Panc1 (cell line): ENCODE measurements at regions not wholly inside any gene's neighbourhood (a gene's known extent, or its start where the extent isn't known, plus 50 kb on each side); places are given as distances from the start of the nearest gene placed in this dataset.

Experiments
- ATAC-seq: fragments of 200-7000 bp; cut with Tn5 transposase; 2 replicates; pipeline ENCODE4 v1.9.1; 2020; ENCODE audit warnings: mild to moderate bottlenecking, moderate library complexity
- BruUV-seq: library from RNA; stranded (reverse); fragments of 400-500 nt; replicated peaks from 2 replicates; lab custom pipeline; 2021; lab: Mats Ljungman, UMichigan
- CTCF ChIA-PET: fragments of 300-600 bp; sonication (Branson Sonifier 250); formaldehyde crosslinking; loops from one replicate; lab custom pipeline; 2022; ENCODE audit warnings: antibody characterized with exemption; lab: Charles Lee
- POLR2A ChIA-PET: fragments of 300-600 bp; sonication (Branson Sonifier 250); formaldehyde crosslinking; loops from one replicate; lab custom pipeline; 2022; ENCODE audit warnings: antibody characterized with exemption; lab: Charles Lee
- DNase-seq: peaks from one replicate; pipeline ENCODE4 v3.0.0-alpha.2; 2010; ENCODE audit warnings: low read depth, low spot score
- H3K27ac ChIP-seq: 2 replicates; pipeline ENCODE4 v1.5.1; 2011; ENCODE audit warnings: mild to moderate bottlenecking, low read length, inconsistent platforms
- H3K27me3 ChIP-seq: fragments of 200-500 bp; sonication (Bioruptor generic); 2 replicates; pipeline ENCODE4 v1.6.0; 2014; ENCODE audit warnings: low read length, inconsistent platforms; ENCODE audit not compliant: control insufficient read depth, insufficient read depth
- H3K36me3 ChIP-seq: fragments of 200-500 bp; sonication (Bioruptor generic); 2 replicates; pipeline ENCODE4 v1.5.1; 2014; ENCODE audit warnings: inconsistent platforms, mild to moderate bottlenecking, low read length, moderate library complexity; ENCODE audit not compliant: control insufficient read depth, insufficient read depth
- H3K4me1 ChIP-seq: 2 replicates; pipeline ENCODE4 v1.5.1; 2011; ENCODE audit warnings: inconsistent platforms, mild to moderate bottlenecking, low read length, moderate library complexity; ENCODE audit not compliant: control insufficient read depth, insufficient read depth
- H3K4me3 ChIP-seq, 2 experiments: 2 replicates each; pipeline ENCODE4 v1.5.1; 2011 to 2012; ENCODE audit warnings: low read depth in 2 of 2, low read length in 2 of 2, mild to moderate bottlenecking in 2 of 2, inconsistent platforms in 1 of 2, moderate library complexity in 1 of 2
- H3K9me3 ChIP-seq: fragments of 200-500 bp; sonication (Bioruptor generic); 2 replicates; pipeline ENCODE4 v1.5.1; 2014; ENCODE audit warnings: low read depth, mild to moderate bottlenecking, inconsistent platforms, low read length, moderate library complexity; ENCODE audit not compliant: control insufficient read depth, insufficient read depth
- CTCF ChIP-seq: fragments of 450-650 bp; IDR thresholded peaks from 2 replicates; pipeline ENCODE4 v1.5.1; 2017; ENCODE audit warnings: mild to moderate bottlenecking
- POLR2AphosphoS5 ChIP-seq: IDR thresholded peaks from 2 replicates; pipeline ENCODE4 v1.6.1; 2012; ENCODE audit warnings: mild to moderate bottlenecking, low read depth, low read length, moderate library complexity
- REST ChIP-seq, 2 experiments: IDR thresholded peaks; 2 replicates each; pipeline ENCODE4 v1.6.1; 2011 to 2012; ENCODE audit warnings: low read depth in 2 of 2, control low read depth in 1 of 2, low read length in 1 of 2, mild to moderate bottlenecking in 1 of 2, moderate library complexity in 1 of 2; ENCODE audit not compliant: insufficient read depth in 1 of 2
- SIN3A ChIP-seq: IDR thresholded peaks from 2 replicates; pipeline ENCODE4 v1.6.1; 2012; ENCODE audit warnings: low read depth, mild to moderate bottlenecking, low read length, moderate library complexity, borderline replicate concordance; ENCODE audit not compliant: insufficient read depth
- TCF7L2 ChIP-seq: IDR thresholded peaks from 2 replicates; pipeline ENCODE4 v1.6.1; 2011; ENCODE audit warnings: mild to moderate bottlenecking, low read depth, low read length, inconsistent platforms
- in situ Hi-C: cut with HindIII; loops from 2 replicates; pipeline ENCODE4 v1.10.0; 2016; ENCODE audit warnings: low sequenced_read_pairs, low pct_unique_long_range_greater_than_20kb
- intact Hi-C: fragments of 100-400 bp; cut with micrococcal nuclease; formaldehyde crosslinking; loops from one replicate; pipeline ENCODE4 v1.10.0; 2022; ENCODE audit not compliant: unreplicated experiment

- CTCF ChIA-PET, result no interaction called here
- H3K4me1 ChIP-seq, result no peaks in the 10 kb centered on the region
- H3K27me3 ChIP-seq, result no peaks in the 10 kb centered on the region
- BruUV-seq, result no TSS peak
- POLR2A ChIA-PET, result no interaction called here
- in situ Hi-C loops, result no loop called here
- H3K4me3 ChIP-seq, result no peak overlapping the region
- H3K9me3 ChIP-seq, result 0 out of 2 replicates have a peak, but pooled peaks cover 2% of the 10 kb centered on the region
- H3K27ac ChIP-seq, result no peak overlapping the region
- ATAC-seq (no peak), DNase-seq (no peak)
- no peak for TF ChIP-seq POLR2AphosphoS5
- no peak for TF ChIP-seq CTCF
- TF ChIP-seq TCF7L2, result no peak
- TF ChIP-seq SIN3A, result no peak
- no peak for TF ChIP-seq REST (IDR thresholded peaks at IDR 0.05; ENCODE audit: insufficient read depth in 1 of 2, low read depth in 2 of 2, low read length in 1 of 2)
- intact Hi-C loops, result no loop called here
- no peaks in the 10 kb centered on the region for H3K36me3 ChIP-seq
Measured at GRCh38 chr2:221178139-221178538, 394.0 kb downstream of the EPHA4 start.

GRCh38 chr2:221186873-221187272, 385.2 kb downstream of the EPHA4 start:
- in situ Hi-C loops, result no loop called here
- DNase-seq, result no peak
- TF ChIP-seq CTCF (no peak), SIN3A (no peak), TCF7L2 (no peak)
- intact Hi-C loops, result no loop called here
- POLR2A ChIA-PET, result interaction anchor here (0.6 kb wide), 1 partner anchor 483 kb away, joined by 3 read pairs; no protein-coding TSS in a partner anchor
- H3K9me3 ChIP-seq, result no peaks in the 10 kb centered on the region
- H3K4me3 ChIP-seq, result no peak overlapping the region
- no peaks in the 10 kb centered on the region for H3K4me1 ChIP-seq
- CTCF ChIA-PET, result no interaction called here
- no peaks in the 10 kb centered on the region for H3K27me3 ChIP-seq
- H3K27ac ChIP-seq, result no peak overlapping the region
- ATAC-seq, result no peak
- H3K36me3 ChIP-seq, result no peaks in the 10 kb centered on the region
- BruUV-seq, result no TSS peak
